HEK293 (cell line): ENCODE measurements at regions not wholly inside any gene's neighbourhood (a gene's known extent, or its start where the extent isn't known, plus 50 kb on each side); places are given as distances from the start of the nearest gene placed in this dataset.

Source experiments
- CTCF ChIA-PET: fragments of 350-600 bp; formaldehyde crosslinking; extraction: SDS; loops from one replicate; lab custom pipeline; 2021; ENCODE audit warnings: antibody characterized with exemption; lab: Yijun Ruan, JAX
- POLR2A ChIA-PET: fragments of 300-600 bp; formaldehyde crosslinking; extraction: SDS; loops from one replicate; lab custom pipeline; 2020; ENCODE audit warnings: antibody characterized with exemption, inconsistent platforms; lab: Yijun Ruan, JAX
- H3K27ac ChIP-seq: fragments of 200-500 bp; sonication (Bioruptor generic); 2 replicates; pipeline ENCODE4 v1.5.1; 2014; ENCODE audit warnings: low read depth, low read length, control low read depth, inconsistent platforms; ENCODE audit errors: extremely low read depth
- H3K36me3 ChIP-seq, 2 experiments: fragments of 200-500 bp in 1 of 2; sonication (Bioruptor generic) in 1 of 2; 1 replicate in 1 of 2; 2 replicates in 1 of 2; pipeline ENCODE4 v1.5.1; 2014 to 2017; ENCODE audit warnings: inconsistent platforms in 2 of 2, low read length in 2 of 2; ENCODE audit not compliant: control insufficient read depth in 2 of 2, insufficient read depth in 1 of 2
- H3K4me1 ChIP-seq: fragments of 200-500 bp; sonication (Bioruptor generic); 2 replicates; pipeline ENCODE4 v1.5.1; 2014; ENCODE audit warnings: mild to moderate bottlenecking, low read length, inconsistent platforms; ENCODE audit not compliant: control insufficient read depth, insufficient read depth
- H3K4me3 ChIP-seq: 2 replicates; pipeline ENCODE4 v1.5.1; 2011; ENCODE audit warnings: low read depth, mild to moderate bottlenecking, control low read depth, low read length, moderate library complexity
- H3K9me3 ChIP-seq: fragments of 200-500 bp; sonication (Bioruptor generic); 2 replicates; pipeline ENCODE4 v1.5.1; 2014; ENCODE audit warnings: low read depth, low read length, inconsistent platforms; ENCODE audit not compliant: control insufficient read depth, insufficient read depth
- AEBP2 ChIP-seq: fragments of 450-650 bp; formaldehyde crosslinking; IDR thresholded peaks from 2 replicates; pipeline ENCODE4 v1.5.1; 2016; ENCODE audit warnings: missing biosample characterization, missing genetic modification characterization, borderline replicate concordance
- BCL11A ChIP-seq: fragments of 450-650 bp; formaldehyde crosslinking; IDR thresholded peaks from 2 replicates; pipeline ENCODE4 v1.5.1; 2016; ENCODE audit warnings: low read depth, missing biosample characterization, missing genetic modification characterization
- BCL6B ChIP-seq: fragments of 450-650 bp; formaldehyde crosslinking; IDR thresholded peaks from 2 replicates; pipeline ENCODE4 v1.5.1; 2017; ENCODE audit warnings: missing biosample characterization, missing genetic modification characterization
- GFI1B ChIP-seq: fragments of 450-650 bp; formaldehyde crosslinking; IDR thresholded peaks from 2 replicates; pipeline ENCODE4 v1.5.1; 2016; ENCODE audit warnings: missing biosample characterization, missing genetic modification characterization
- KLF16 ChIP-seq: fragments of 450-650 bp; formaldehyde crosslinking; IDR thresholded peaks from 2 replicates; pipeline ENCODE4 v1.5.1; 2017; ENCODE audit warnings: missing biosample characterization, missing genetic modification characterization
- OVOL3 ChIP-seq: fragments of 450-650 bp; formaldehyde crosslinking; IDR thresholded peaks from 2 replicates; pipeline ENCODE4 v1.5.1; 2016; ENCODE audit warnings: missing biosample characterization, missing genetic modification characterization
- REPIN1 ChIP-seq: fragments of 450-650 bp; formaldehyde crosslinking; IDR thresholded peaks from 2 replicates; pipeline ENCODE4 v1.5.1; 2017; ENCODE audit warnings: missing biosample characterization, missing genetic modification characterization, low read depth
- SALL2 ChIP-seq: fragments of 450-650 bp; formaldehyde crosslinking; IDR thresholded peaks from 2 replicates; pipeline ENCODE4 v1.5.0; 2017; ENCODE audit warnings: missing biosample characterization, mild to moderate bottlenecking, missing genetic modification characterization, borderline replicate concordance
- ZBTB17 ChIP-seq: fragments of 450-650 bp; formaldehyde crosslinking; IDR thresholded peaks from 2 replicates; pipeline ENCODE4 v1.5.1; 2016; ENCODE audit warnings: missing biosample characterization, missing genetic modification characterization
- ZBTB26 ChIP-seq: fragments of 450-650 bp; formaldehyde crosslinking; optimal IDR thresholded peaks from 2 replicates; pipeline ENCODE3; 2016; ENCODE audit warnings: missing biosample characterization, mild to moderate bottlenecking, missing genetic modification characterization
- ZFHX2 ChIP-seq: fragments of 450-650 bp; formaldehyde crosslinking; conservative IDR thresholded peaks from 2 replicates; pipeline ENCODE4 v1.5.1; 2016; ENCODE audit warnings: missing biosample characterization, missing genetic modification characterization
- ZNF148 ChIP-seq: fragments of 450-650 bp; formaldehyde crosslinking; IDR thresholded peaks from 2 replicates; pipeline ENCODE4 v1.5.0; 2017; ENCODE audit warnings: missing biosample characterization, missing genetic modification characterization, borderline replicate concordance
- ZNF175 ChIP-seq: fragments of 450-650 bp; formaldehyde crosslinking; IDR thresholded peaks from 2 replicates; pipeline ENCODE4 v1.5.1; 2016; ENCODE audit warnings: missing biosample characterization, missing genetic modification characterization
- ZNF2 ChIP-seq: fragments of 450-650 bp; formaldehyde crosslinking; IDR thresholded peaks from 2 replicates; pipeline ENCODE4 v1.5.1; 2016; ENCODE audit warnings: missing biosample characterization, missing genetic modification characterization
- ZNF26 ChIP-seq: fragments of 450-650 bp; formaldehyde crosslinking; IDR thresholded peaks from 2 replicates; pipeline ENCODE4 v1.5.1; 2016; ENCODE audit warnings: missing biosample characterization, missing genetic modification characterization
- ZNF266 ChIP-seq: fragments of 450-650 bp; formaldehyde crosslinking; IDR thresholded peaks from 2 replicates; pipeline ENCODE4 v1.5.1; 2016; ENCODE audit warnings: missing biosample characterization, missing genetic modification characterization, low read depth
- ZNF350 ChIP-seq: fragments of 450-650 bp; formaldehyde crosslinking; IDR thresholded peaks from 2 replicates; pipeline ENCODE4 v1.5.0; 2017; ENCODE audit warnings: missing biosample characterization, mild to moderate bottlenecking, missing genetic modification characterization
- ZNF416 ChIP-seq: fragments of 450-650 bp; formaldehyde crosslinking; IDR thresholded peaks from 2 replicates; pipeline ENCODE4 v1.5.1; 2016; ENCODE audit warnings: missing biosample characterization, missing genetic modification characterization
- ZNF510 ChIP-seq: fragments of 450-650 bp; formaldehyde crosslinking; IDR thresholded peaks from 2 replicates; pipeline ENCODE4 v1.5.1; 2018; ENCODE audit warnings: mild to moderate bottlenecking, missing genetic modification characterization, missing biosample characterization; ENCODE audit not compliant: insufficient replicate concordance
- ZNF610 ChIP-seq: fragments of 450-650 bp; formaldehyde crosslinking; IDR thresholded peaks from 2 replicates; pipeline ENCODE4 v1.5.1; 2016; ENCODE audit warnings: missing biosample characterization, missing genetic modification characterization, borderline replicate concordance
- ZNF629 ChIP-seq: fragments of 450-650 bp; formaldehyde crosslinking; IDR thresholded peaks from 2 replicates; pipeline ENCODE4 v1.5.1; 2017; ENCODE audit warnings: missing biosample characterization, missing genetic modification characterization
- ZNF645 ChIP-seq: fragments of 450-650 bp; formaldehyde crosslinking; IDR thresholded peaks from 2 replicates; pipeline ENCODE4; 2016; ENCODE audit warnings: missing biosample characterization, missing genetic modification characterization
- ZNF654 ChIP-seq: fragments of 450-650 bp; formaldehyde crosslinking; IDR thresholded peaks from 2 replicates; pipeline ENCODE4 v1.5.1; 2016; ENCODE audit warnings: low read depth, missing biosample characterization, missing genetic modification characterization
- ZNF792 ChIP-seq: fragments of 450-650 bp; formaldehyde crosslinking; IDR thresholded peaks from 2 replicates; pipeline ENCODE4 v1.5.1; 2016; ENCODE audit warnings: missing biosample characterization, missing genetic modification characterization
- ZNF843 ChIP-seq: fragments of 450-650 bp; formaldehyde crosslinking; IDR thresholded peaks from 2 replicates; pipeline ENCODE4 v1.5.1; 2016; ENCODE audit warnings: missing biosample characterization, missing genetic modification characterization
- ZSCAN5A ChIP-seq: fragments of 450-650 bp; formaldehyde crosslinking; IDR thresholded peaks from 2 replicates; pipeline ENCODE4 v1.5.1; 2016; ENCODE audit warnings: missing biosample characterization, missing genetic modification characterization

- H3K9me3 ChIP-seq = no peaks in the 10 kb centered on the region
- TF ChIP-seq ZNF175 = no peak
- no peak for TF ChIP-seq ZNF645 (tag by site-specific recombination)
- no peak for TF ChIP-seq BCL11A (tag by site-specific recombination)
- TF ChIP-seq ZNF510 (tag by site-specific recombination) = no peak
- TF ChIP-seq ZNF350 = no peak
- no peak for TF ChIP-seq KLF16 (tag by site-specific recombination)
- no peak overlapping the region for H3K27ac ChIP-seq
- no peak overlapping the region for H3K4me3 ChIP-seq
- H3K4me1 ChIP-seq = peaks cover 3% of the 10 kb centered on the region
- ChIA-PET CTCF (no interaction called here), POLR2A (no interaction called here)
- no peaks in the 10 kb centered on the region for H3K36me3 ChIP-seq
Measured at GRCh38 chr5:142384014-142384413, 59.2 kb upstream of the SPRY4 start.

GRCh38 chr5:142382186-142382585 is 57.4 kb upstream of the SPRY4 start:
- TF ChIP-seq ZNF792 (no peak), ZNF266 (tag by site-specific recombination) (no peak), ZNF148 (tag by site-specific recombination) (no peak), ZNF843 (tag by site-specific recombination) (no peak), ZBTB26 (tag by site-specific recombination) (no peak), ZNF610 (tag by site-specific recombination) (no peak), ZBTB17 (no peak), ZNF2 (tag by site-specific recombination) (no peak), SALL2 (tag by site-specific recombination) (no peak), ZNF629 (tag by site-specific recombination) (no peak), ZNF26 (tag by site-specific recombination) (no peak), BCL6B (tag by site-specific recombination) (no peak), ZSCAN5A (no peak), AEBP2 (no peak), ZNF654 (tag by site-specific recombination) (no peak), REPIN1 (no peak), ZNF416 (tag by site-specific recombination) (no peak), OVOL3 (tag by site-specific recombination) (no peak), ZFHX2 (tag by site-specific recombination) (no peak), GFI1B (tag by site-specific recombination) (no peak)
- ChIA-PET POLR2A (no interaction called here), CTCF (no interaction called here)
- no peaks in the 10 kb centered on the region for H3K9me3 ChIP-seq
- no peak overlapping the region for H3K4me3 ChIP-seq
- H3K36me3 ChIP-seq = no peaks in the 10 kb centered on the region
- H3K4me1 ChIP-seq = peaks cover 3% of the 10 kb centered on the region
- no peak overlapping the region for H3K27ac ChIP-seq
